Lower leg skin (tissue), 4 donors: ENCODE measurements at regions not wholly inside any gene's neighbourhood (a gene's known extent, or its start where the extent isn't known, plus 50 kb on each side); places are given as distances from the start of the nearest gene placed in this dataset.

ENCODE experiments used
- DNase-seq, 2 donors: peaks; one replicate each; pipeline ENCODE4 v3.0.0-alpha.2; 2019; ENCODE audit warnings: low spot score in 2 of 2
- H3K4me3 ChIP-seq: fragments of 200-600 bp; sonication (generic); 2 replicates; pipeline ENCODE4 v1.5.1; 2017; ENCODE audit warnings: mild to moderate bottlenecking, low read depth; ENCODE audit not compliant: poor library complexity, severe bottlenecking
- POLR2A ChIP-seq, 2 donors: fragments of 450-650 bp; IDR thresholded peaks; one replicate each; pipeline ENCODE4 v1.6.1; 2016 to 2017; ENCODE audit warnings: antibody characterized with exemption in 2 of 2, mild to moderate bottlenecking in 1 of 2, moderate library complexity in 1 of 2
- WGBS, 2 donors: methylation state at CpG; one replicate each; pipeline ENCODE4 v1.1.5; 2018; 5-methylcytosine and 5-hydroxymethylcytosine counted together
- intact Hi-C: fragments of 100-400 bp; cut with DNase I; formaldehyde crosslinking; loops from one replicate; pipeline ENCODE4 v1.15.0; 2023; ENCODE audit warnings: low total_unique reads
- TF ChIP-seq, protein P1 (sequence below), 3 donors: fragments of 450-650 bp; IDR thresholded peaks; one replicate each; pipeline ENCODE4 v1.5.1; 2016; ENCODE audit warnings: antibody characterized with exemption in 3 of 3, mild to moderate bottlenecking in 3 of 3, moderate library complexity in 2 of 3

DNA sequence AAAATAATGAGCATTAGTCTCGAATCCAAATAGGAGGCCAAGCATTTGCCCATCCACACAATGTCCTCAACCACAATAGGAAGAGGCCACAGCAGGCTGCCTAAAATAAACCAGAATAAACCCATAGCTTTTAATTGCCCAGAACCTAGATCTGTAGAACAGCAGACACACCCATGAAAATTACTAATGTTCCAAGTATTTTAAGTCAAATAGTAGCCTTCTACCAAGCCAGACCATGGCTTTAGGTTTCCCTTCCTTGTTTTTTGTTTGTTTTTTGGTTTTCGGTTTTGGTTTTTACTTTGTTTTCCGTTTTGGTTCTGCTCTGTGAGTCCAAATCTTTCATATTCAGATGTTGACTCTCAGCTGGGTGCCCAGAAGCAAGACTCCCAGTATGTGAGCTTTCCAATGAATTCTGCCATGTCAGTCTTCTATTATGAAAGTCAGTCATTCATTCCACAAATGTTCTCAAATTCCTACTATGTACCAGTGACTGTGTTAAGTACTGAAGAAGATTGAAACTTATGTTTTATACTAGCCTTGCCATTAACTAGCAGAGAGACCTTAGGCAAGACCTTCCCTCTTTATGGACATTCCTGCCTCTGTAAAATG lies 57.8 kb upstream of the BOC start:
- 62 to 78% methylated on average over 3 of the region's 3 CpGs for WGBS, 2 donors
- no peak for DNase-seq
- TF ChIP-seq, protein P1, sequence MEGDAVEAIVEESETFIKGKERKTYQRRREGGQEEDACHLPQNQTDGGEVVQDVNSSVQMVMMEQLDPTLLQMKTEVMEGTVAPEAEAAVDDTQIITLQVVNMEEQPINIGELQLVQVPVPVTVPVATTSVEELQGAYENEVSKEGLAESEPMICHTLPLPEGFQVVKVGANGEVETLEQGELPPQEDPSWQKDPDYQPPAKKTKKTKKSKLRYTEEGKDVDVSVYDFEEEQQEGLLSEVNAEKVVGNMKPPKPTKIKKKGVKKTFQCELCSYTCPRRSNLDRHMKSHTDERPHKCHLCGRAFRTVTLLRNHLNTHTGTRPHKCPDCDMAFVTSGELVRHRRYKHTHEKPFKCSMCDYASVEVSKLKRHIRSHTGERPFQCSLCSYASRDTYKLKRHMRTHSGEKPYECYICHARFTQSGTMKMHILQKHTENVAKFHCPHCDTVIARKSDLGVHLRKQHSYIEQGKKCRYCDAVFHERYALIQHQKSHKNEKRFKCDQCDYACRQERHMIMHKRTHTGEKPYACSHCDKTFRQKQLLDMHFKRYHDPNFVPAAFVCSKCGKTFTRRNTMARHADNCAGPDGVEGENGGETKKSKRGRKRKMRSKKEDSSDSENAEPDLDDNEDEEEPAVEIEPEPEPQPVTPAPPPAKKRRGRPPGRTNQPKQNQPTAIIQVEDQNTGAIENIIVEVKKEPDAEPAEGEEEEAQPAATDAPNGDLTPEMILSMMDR (IDR thresholded peaks at IDR 0.05): no peak
- TF ChIP-seq POLR2A (IDR thresholded peaks at IDR 0.05): no peak
- intact Hi-C loops: no loop called here
- H3K4me3 ChIP-seq: no peak overlapping the region

DNA sequence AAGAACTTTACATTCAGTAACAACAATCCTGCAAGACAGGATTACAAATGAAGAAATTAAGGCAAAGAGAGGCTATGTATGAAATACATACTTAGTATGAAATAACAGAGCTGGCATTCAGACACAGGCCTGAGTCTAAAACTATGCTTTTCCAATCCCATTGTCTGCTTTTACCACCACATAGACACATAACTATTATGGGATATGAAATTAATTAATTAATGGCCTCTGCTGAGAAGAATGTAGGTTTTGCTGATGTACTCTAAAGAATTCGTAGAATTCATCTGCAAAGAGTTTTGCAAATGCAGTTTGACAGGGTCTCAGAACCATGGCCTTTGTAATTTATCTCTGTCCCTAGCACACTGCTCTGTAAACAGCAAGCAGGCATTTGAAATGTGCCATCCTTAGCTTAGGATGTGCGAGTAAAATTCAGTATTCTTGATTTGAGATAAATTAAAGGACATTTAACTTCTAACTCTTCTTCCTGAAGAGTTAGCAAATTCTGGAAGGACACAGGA lies 54.5 kb upstream of the BOC start:
- no peak overlapping the region for H3K4me3 ChIP-seq
- intact Hi-C loops: no loop called here
- no peak for DNase-seq
- WGBS, 2 donors: 89 to 90% methylated on average over 2 of the region's 2 CpGs
- no peak for TF ChIP-seq POLR2A (IDR thresholded peaks at IDR 0.05)
- TF ChIP-seq, protein P1 (IDR thresholded peaks at IDR 0.05): no peak

DNA sequence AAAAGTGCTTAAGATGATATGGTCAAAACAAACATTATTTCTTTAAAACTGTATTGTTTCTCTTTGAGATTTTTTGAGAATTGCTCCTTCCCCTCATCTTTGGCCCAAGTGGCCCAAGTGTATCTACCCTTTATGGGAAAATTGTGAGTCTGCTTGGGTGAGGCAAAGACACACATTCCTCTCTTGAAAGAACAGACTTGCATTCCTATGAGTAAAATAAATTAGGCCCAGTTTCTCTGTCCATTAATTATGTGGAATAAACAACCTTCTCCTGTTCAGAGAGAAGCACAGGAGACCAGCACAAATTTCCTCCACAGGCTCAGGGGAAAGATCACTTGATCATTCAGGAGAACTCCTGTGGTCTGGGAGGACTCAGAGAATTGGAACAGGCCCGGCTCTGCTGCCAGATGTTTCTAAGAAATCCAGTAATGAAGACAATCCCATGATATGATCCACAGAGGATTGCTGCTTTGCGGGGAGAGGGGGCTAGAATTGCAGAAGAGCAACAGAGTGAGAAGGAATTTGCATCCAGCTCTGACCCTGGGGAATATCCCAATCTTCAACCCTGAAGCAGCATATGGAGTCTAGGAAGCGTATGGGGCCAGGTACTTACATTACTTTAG lies 53.8 kb upstream of the BOC start:
- no peak for TF ChIP-seq POLR2A (IDR thresholded peaks at IDR 0.05)
- TF ChIP-seq, protein P1 (IDR thresholded peaks at IDR 0.05): no peak
- 63 to 64% methylated on average over 3 of the region's 3 CpGs for WGBS, 2 donors
- intact Hi-C loops: no loop called here
- no peak overlapping the region for H3K4me3 ChIP-seq
- peak; percentile 54 to 88 for DNase-seq

DNA sequence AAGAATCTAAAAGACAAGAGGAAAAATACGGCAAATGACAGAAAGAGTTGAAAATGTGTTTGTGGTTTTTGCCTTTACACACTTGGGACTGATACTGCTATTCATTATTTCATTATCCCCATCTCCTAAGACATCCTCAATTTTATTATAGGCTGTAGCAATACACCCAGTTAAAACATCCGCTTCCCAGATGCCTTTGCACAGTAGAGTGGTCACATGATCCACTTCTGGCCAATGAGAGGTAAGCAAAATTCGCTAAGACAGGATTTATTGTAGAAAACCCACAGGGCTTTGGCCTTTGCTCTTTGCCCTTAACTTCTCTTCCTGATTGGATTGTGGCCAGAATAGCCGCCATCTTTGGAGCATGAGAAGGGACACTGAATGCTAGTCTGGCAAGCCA lies 53.2 kb upstream of the BOC start:
- intact Hi-C loops: no loop called here
- no peak overlapping the region for H3K4me3 ChIP-seq
- DNase-seq: no peak
- WGBS, 2 donors: 74 to 75% methylated on average over 4 of the region's 4 CpGs
- TF ChIP-seq POLR2A (IDR thresholded peaks at IDR 0.05): no peak
- TF ChIP-seq, protein P1 (IDR thresholded peaks at IDR 0.05): no peak
